ENCODE measurements at regions not wholly inside any gene's neighbourhood (a gene's known extent, or its start where the extent isn't known, plus 50 kb on each side); places are given as distances from the start of the nearest gene placed in this dataset.
"Not testable (repeated sequence)": the region's sequence is repeated elsewhere in the genome, so short reads cannot be mapped to it uniquely, and the experiment has no call there.

DNA sequence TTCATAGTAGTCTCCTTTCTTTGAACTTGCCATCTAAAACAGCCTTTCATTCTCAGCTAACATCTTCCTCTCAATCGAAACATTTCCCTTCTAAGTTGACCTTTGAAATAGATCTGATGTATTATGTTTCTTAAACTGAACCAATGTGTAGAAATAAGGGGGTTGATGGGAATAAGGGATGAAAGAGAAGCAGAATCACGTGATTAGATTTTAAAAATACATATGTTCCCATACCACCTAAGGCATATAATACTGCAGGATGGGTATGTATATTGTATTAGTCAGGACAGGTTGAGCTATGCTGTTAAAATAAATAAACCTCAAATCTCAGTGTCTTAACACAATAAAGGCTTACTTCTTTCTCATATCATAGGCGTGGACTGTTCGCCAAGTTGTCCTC is 207.5 kb upstream of the SRD5A2 start:
- H3F3A ChIP-seq (ENCODE audit: control insufficient read depth, insufficient read depth) = no peaks in the 10 kb centered on the region
- no peaks in the 10 kb centered on the region for H3K4me1 ChIP-seq (ENCODE audit: control insufficient read depth, low read length)
- no peaks in the 10 kb centered on the region for H3K36me3 ChIP-seq (ENCODE audit: control insufficient read depth, low read length)
- H3K27me3 ChIP-seq (ENCODE audit: control insufficient read depth, low read length) = peaks cover 14% of the 10 kb centered on the region
- TF ChIP-seq, protein P1, sequence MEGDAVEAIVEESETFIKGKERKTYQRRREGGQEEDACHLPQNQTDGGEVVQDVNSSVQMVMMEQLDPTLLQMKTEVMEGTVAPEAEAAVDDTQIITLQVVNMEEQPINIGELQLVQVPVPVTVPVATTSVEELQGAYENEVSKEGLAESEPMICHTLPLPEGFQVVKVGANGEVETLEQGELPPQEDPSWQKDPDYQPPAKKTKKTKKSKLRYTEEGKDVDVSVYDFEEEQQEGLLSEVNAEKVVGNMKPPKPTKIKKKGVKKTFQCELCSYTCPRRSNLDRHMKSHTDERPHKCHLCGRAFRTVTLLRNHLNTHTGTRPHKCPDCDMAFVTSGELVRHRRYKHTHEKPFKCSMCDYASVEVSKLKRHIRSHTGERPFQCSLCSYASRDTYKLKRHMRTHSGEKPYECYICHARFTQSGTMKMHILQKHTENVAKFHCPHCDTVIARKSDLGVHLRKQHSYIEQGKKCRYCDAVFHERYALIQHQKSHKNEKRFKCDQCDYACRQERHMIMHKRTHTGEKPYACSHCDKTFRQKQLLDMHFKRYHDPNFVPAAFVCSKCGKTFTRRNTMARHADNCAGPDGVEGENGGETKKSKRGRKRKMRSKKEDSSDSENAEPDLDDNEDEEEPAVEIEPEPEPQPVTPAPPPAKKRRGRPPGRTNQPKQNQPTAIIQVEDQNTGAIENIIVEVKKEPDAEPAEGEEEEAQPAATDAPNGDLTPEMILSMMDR (IDR thresholded peaks at IDR 0.05; ENCODE audit: low read depth, low read length, poor library complexity, severe bottlenecking) = no peak
- TF ChIP-seq EZH2phosphoT487 (IDR thresholded peaks at IDR 0.05; ENCODE audit: borderline replicate concordance, low read length) = no peak
- no peaks in the 10 kb centered on the region for H3K9me2 ChIP-seq (replicated peaks; ENCODE audit: control insufficient read depth, low read length)
- H3K4me2 ChIP-seq (ENCODE audit: low read length) = no peak overlapping the region
- no peak overlapping the region for H3K27ac ChIP-seq (ENCODE audit: low read depth, low read length)
- no peaks in the 10 kb centered on the region for H4K20me1 ChIP-seq (ENCODE audit: control insufficient read depth, insufficient read depth, low read depth, low read length)
- H3K9me3 ChIP-seq (ENCODE audit: control insufficient read depth, insufficient read depth, low read length) = no peaks in the 10 kb centered on the region
- H3K79me2 ChIP-seq (ENCODE audit: control insufficient read depth, low read length) = no peaks in the 10 kb centered on the region
- no peak overlapping the region for H3K4me3 ChIP-seq (ENCODE audit: low read length)

DNA sequence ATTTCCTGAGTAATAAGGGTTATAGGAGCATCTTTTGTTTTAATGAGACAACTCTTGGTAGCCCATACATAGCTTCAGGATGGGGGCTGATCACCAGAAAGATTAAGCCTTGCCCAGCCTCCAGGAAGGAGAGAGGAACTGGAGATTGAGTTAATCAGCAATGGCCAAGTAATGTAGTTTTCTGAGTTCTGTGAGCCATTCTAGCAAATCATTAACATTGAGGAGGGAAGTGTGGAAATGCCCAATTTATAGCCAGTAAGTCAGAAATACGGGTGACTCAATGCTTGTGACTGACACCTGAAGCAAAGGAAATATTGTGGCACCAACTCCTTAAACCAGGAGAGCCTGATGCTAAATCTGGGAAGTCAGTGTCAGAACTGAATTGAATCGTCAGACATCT is 205.1 kb upstream of the SRD5A2 start:
- TF ChIP-seq, protein P1 (IDR thresholded peaks at IDR 0.05; ENCODE audit: low read depth, low read length, poor library complexity, severe bottlenecking) = no peak
- no peak for TF ChIP-seq EZH2phosphoT487 (IDR thresholded peaks at IDR 0.05; ENCODE audit: borderline replicate concordance, low read length)
- H4K20me1 ChIP-seq (ENCODE audit: control insufficient read depth, insufficient read depth, low read depth, low read length) = no peaks in the 10 kb centered on the region
- H3K9me2 ChIP-seq (replicated peaks; ENCODE audit: control insufficient read depth, low read length) = no peaks in the 10 kb centered on the region
- H3K79me2 ChIP-seq (ENCODE audit: control insufficient read depth, low read length) = no peaks in the 10 kb centered on the region
- no peaks in the 10 kb centered on the region for H3K36me3 ChIP-seq (ENCODE audit: control insufficient read depth, low read length)
- H3K27ac ChIP-seq (ENCODE audit: low read depth, low read length) = no peak overlapping the region
- H3K9me3 ChIP-seq (ENCODE audit: control insufficient read depth, insufficient read depth, low read length) = no peaks in the 10 kb centered on the region
- H3F3A ChIP-seq (ENCODE audit: control insufficient read depth, insufficient read depth) = no peaks in the 10 kb centered on the region
- no peak overlapping the region for H3K4me2 ChIP-seq (ENCODE audit: low read length)
- H3K4me1 ChIP-seq (ENCODE audit: control insufficient read depth, low read length) = no peaks in the 10 kb centered on the region
- no peak overlapping the region for H3K4me3 ChIP-seq (ENCODE audit: low read length)
- peaks cover 11% of the 10 kb centered on the region for H3K27me3 ChIP-seq (ENCODE audit: control insufficient read depth, low read length)

DNA sequence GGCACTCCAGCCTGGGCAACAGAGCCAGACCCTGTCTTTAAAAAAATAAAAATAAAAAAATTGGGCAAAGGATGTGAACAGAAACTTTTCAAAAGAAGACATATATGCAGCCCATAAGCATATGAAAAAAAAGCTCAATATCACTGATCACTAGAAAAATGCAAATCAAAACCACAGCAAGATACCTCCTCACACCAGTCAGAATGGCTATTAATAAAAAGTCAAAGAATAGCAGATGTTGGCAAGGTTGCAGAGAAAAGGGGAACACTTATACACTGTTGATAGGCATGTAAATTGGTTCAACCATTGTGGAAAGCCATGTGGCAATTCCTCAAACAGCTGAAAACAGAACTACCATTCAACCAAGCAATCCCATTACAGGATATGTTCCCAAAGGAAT is 204.1 kb upstream of the SRD5A2 start:
- Histone ChIP-seq H3K9me3 (ENCODE audit: control insufficient read depth, insufficient read depth, low read length) (no peaks in the 10 kb centered on the region), H3K27ac (ENCODE audit: low read depth, low read length) (no peak overlapping the region), H3K79me2 (ENCODE audit: control insufficient read depth, low read length) (no peaks in the 10 kb centered on the region), H3K4me2 (ENCODE audit: low read length) (no peak overlapping the region), H3K4me1 (ENCODE audit: control insufficient read depth, low read length) (no peaks in the 10 kb centered on the region), H3K4me3 (ENCODE audit: low read length) (no peak overlapping the region), H3K27me3 (ENCODE audit: control insufficient read depth, low read length) (peaks cover 11% of the 10 kb centered on the region), H3K9me2 (replicated peaks; ENCODE audit: control insufficient read depth, low read length) (no peaks in the 10 kb centered on the region), H3K36me3 (ENCODE audit: control insufficient read depth, low read length) (no peaks in the 10 kb centered on the region), H4K20me1 (ENCODE audit: control insufficient read depth, insufficient read depth, low read depth, low read length) (no peaks in the 10 kb centered on the region), H3F3A (ENCODE audit: control insufficient read depth, insufficient read depth) (no peaks in the 10 kb centered on the region)
- no peak for TF ChIP-seq EZH2phosphoT487 (IDR thresholded peaks at IDR 0.05; ENCODE audit: borderline replicate concordance, low read length)

DNA sequence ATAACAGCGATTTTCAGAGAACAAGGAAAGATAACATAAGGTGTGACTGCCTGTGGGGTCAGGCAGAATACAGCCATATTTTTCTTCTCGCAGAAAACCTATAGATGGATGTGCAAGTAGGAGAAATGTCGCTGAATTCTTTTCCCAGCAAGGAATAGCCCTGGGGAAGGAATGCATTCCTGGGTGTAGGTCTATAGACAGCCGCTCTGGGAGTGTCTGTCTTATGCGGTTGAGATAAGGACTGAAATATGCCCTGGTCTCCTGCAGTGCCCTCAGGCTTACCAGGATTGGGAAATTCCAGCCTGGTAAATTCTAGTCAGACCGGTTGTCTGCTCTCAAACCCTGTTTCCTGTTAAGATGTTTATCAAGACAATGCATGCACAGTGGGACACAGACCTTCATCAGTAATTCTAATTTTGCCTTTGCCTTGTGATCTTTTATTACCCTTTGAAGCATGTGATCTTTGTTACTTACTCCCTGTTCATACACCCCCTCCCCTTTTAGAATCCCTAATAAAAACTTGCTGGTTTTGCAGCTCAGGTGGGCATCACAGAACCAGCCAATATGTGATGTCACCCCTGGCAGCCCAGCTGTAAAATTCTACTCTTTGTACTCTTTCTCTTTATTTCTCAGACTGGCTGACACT is 202.8 kb upstream of the SRD5A2 start:
- not testable (repeated sequence) for H3K4me2 ChIP-seq (ENCODE audit: low read length); H3K4me1 ChIP-seq (ENCODE audit: control insufficient read depth, low read length); H3K36me3 ChIP-seq (ENCODE audit: control insufficient read depth, low read length); H3F3A ChIP-seq (ENCODE audit: control insufficient read depth, insufficient read depth); H3K4me3 ChIP-seq (ENCODE audit: low read length); H4K20me1 ChIP-seq (ENCODE audit: control insufficient read depth, insufficient read depth, low read depth, low read length); H3K27ac ChIP-seq (ENCODE audit: low read depth, low read length); H3K9me2 ChIP-seq (replicated peaks; ENCODE audit: control insufficient read depth, low read length); H3K9me3 ChIP-seq (ENCODE audit: control insufficient read depth, insufficient read depth, low read length); H3K79me2 ChIP-seq (ENCODE audit: control insufficient read depth, low read length)
- H3K27me3 ChIP-seq (ENCODE audit: control insufficient read depth, low read length) = peaks cover 11% of the 10 kb centered on the region
